ENCODE measurements at regions not wholly inside any gene's neighbourhood (a gene's known extent, or its start where the extent isn't known, plus 50 kb on each side); places are given as distances from the start of the nearest gene placed in this dataset.

DNA sequence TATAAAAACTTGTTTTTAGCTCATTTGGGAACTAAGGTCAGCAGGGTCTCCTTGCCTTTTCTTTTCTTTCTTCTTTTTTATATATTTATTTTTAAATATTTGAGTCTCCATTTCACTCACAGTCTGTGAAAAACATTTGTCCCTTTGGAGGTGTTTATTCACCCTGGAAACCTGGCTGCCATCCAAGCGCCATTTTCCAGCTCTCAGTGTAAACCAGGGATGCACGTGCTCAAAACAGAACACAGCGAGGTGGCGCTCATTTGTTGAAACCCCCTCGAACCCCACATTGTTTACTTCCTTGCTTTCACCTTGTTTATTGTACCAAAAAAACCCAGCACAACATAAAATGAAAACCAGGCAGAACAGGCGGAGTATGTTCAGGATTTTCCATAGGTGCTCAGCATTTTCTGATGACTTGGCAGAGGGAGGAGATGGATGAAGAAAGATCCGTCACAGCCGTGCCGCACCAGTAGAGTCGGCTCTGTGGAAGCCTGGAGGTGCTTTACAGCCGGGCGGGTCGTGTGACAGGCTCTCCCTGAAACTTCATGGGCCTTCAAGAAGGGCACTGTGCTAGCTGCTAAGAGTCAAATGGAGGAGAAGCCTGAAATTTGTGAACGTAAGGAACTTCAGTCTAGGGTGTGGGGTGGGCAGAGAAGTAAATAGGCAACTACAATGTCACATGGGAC, 284.4 kb downstream of the FOXL1 start:
- TF ChIP-seq CTCF (IDR thresholded peaks at IDR 0.05; ENCODE audit: poor library complexity) = no peak
- TF ChIP-seq EZH2 (IDR thresholded peaks at IDR 0.05; ENCODE audit: borderline replicate concordance) = no peak
- TF ChIP-seq EZH2phosphoT487 (IDR thresholded peaks at IDR 0.05; ENCODE audit: low read depth, severe bottlenecking, unreplicated experiment) = no peak

Data from hepatocyte (in vitro differentiated cells).